Transverse colon (tissue), 4 donors: ENCODE measurements at regions not wholly inside any gene's neighbourhood (a gene's known extent, or its start where the extent isn't known, plus 50 kb on each side); places are given as distances from the start of the nearest gene placed in this dataset.

Experiments used
- DNase-seq: peaks from one replicate; pipeline ENCODE4 v3.0.0-alpha.2; 2019
- H3K27ac ChIP-seq, 4 donors: fragments of 200-600 bp; sonication (generic); 2 replicates each; pipeline ENCODE4 v1.5.1; 2016 to 2018; ENCODE audit warnings: inconsistent platforms in 4 of 4
- H3K27me3 ChIP-seq: fragments of 200-600 bp; sonication (generic); 2 replicates; pipeline ENCODE4 v1.5.1; 2017; ENCODE audit warnings: inconsistent platforms
- H3K36me3 ChIP-seq, 4 donors: fragments of 200-600 bp; sonication (generic); 2 replicates each; pipeline ENCODE4 v1.5.1; 2017 to 2019; ENCODE audit warnings: inconsistent platforms in 4 of 4
- H3K4me1 ChIP-seq, 4 donors: fragments of 200-600 bp; sonication (generic); 2 replicates each; pipeline ENCODE4 v1.5.1; 2017 to 2020; ENCODE audit warnings: inconsistent platforms in 4 of 4
- H3K4me3 ChIP-seq, 4 donors: fragments of 200-600 bp; sonication (generic); 1 replicate in 1 of 4; 2 replicates in 3 of 4; pipeline versions ENCODE4 v1.5.1 to v1.6.1; 2017 to 2019; ENCODE audit warnings: inconsistent platforms in 4 of 4
- H3K9me3 ChIP-seq, 2 donors: fragments of 200-600 bp; sonication (generic); 2 replicates each; pipeline ENCODE4 v1.5.1; 2017 to 2019; ENCODE audit warnings: inconsistent platforms in 2 of 2
- CTCF ChIP-seq, 5 experiments: fragments of 200-600 bp in 3 of 5; fragments of 450-650 bp in 2 of 5; sonication (generic) in 3 of 5; IDR thresholded peaks; 1 replicate in 2 of 5; 2 replicates in 3 of 5; pipeline ENCODE4 v1.5.1; 2016 to 2017; ENCODE audit warnings: antibody characterized with exemption in 5 of 5, inconsistent platforms in 3 of 5, mild to moderate bottlenecking in 2 of 5, moderate library complexity in 1 of 5
- EP300 ChIP-seq: sonication (generic); formaldehyde crosslinking; IDR thresholded peaks from one replicate; pipeline ENCODE4 v1.6.1; 2017; ENCODE audit warnings: antibody characterized with exemption, low read depth
- POLR2A ChIP-seq: fragments of 450-650 bp; IDR thresholded peaks from one replicate; pipeline ENCODE4 v1.6.1; 2016; ENCODE audit warnings: antibody characterized with exemption, mild to moderate bottlenecking, moderate library complexity
- POLR2AphosphoS5 ChIP-seq, 3 donors: sonication (generic); formaldehyde crosslinking; IDR thresholded peaks; one replicate each; pipeline ENCODE4 v1.6.1; 2016; ENCODE audit warnings: antibody characterized with exemption in 3 of 3
- WGBS, 2 donors: methylation state at CpG; one replicate each; pipeline ENCODE4 v1.1.5; 2018; ENCODE audit warnings: low coverage in 1 of 2; 5-methylcytosine and 5-hydroxymethylcytosine counted together
- in situ Hi-C, 4 donors: fragments of 200-750 bp; cut with MboI; loops; one replicate each; pipeline versions ENCODE4 v1.15.0 to v1.15.1; 2017; ENCODE audit warnings: low sequenced_read_pairs in 3 of 4, low pct_ligation_motif_present in 1 of 4, low pct_unique_long_range_greater_than_20kb in 1 of 4
- intact Hi-C: fragments of 100-400 bp; cut with DNase I; formaldehyde crosslinking; loops from one replicate; pipeline ENCODE4 v1.15.1; 2023; ENCODE audit warnings: low total_unique reads

DNA sequence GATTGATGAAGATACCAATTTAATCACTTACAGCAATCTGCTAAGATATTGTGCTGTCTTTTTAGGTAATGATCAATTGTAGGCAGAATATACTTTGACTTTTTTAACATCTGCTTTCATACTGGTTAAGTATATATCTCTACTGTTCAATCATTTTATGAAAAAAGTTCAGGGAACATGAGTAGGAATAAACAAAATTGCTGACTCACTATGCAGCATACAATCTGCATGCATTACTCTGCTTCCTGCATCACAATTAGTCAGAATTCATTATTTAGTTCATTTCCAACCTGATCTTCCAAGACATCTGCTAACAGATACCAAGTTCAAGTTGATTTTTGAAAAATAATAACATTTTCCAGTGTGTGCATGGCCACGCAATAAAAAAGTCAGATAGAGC is 1430.4 kb upstream of the LRRTM1 start:
- no peaks in the 10 kb centered on the region for H3K27me3 ChIP-seq
- no peaks in the 10 kb centered on the region for H3K4me1 ChIP-seq
- no peak overlapping the region for H3K4me3 ChIP-seq
- in situ Hi-C loops (no loop called here), intact Hi-C loops (no loop called here)
- no peak for DNase-seq
- 83 to 100% methylated on average over 1 of the region's 1 CpG for WGBS, 2 donors
- H3K9me3 ChIP-seq = no peaks in the 10 kb centered on the region
- H3K36me3 ChIP-seq = no peaks in the 10 kb centered on the region
- no peak overlapping the region for H3K27ac ChIP-seq
- TF ChIP-seq EP300 (no peak), CTCF (IDR thresholded peaks at IDR 0.05) (no peak), POLR2A (no peak), POLR2AphosphoS5 (IDR thresholded peaks at IDR 0.05) (no peak)

DNA sequence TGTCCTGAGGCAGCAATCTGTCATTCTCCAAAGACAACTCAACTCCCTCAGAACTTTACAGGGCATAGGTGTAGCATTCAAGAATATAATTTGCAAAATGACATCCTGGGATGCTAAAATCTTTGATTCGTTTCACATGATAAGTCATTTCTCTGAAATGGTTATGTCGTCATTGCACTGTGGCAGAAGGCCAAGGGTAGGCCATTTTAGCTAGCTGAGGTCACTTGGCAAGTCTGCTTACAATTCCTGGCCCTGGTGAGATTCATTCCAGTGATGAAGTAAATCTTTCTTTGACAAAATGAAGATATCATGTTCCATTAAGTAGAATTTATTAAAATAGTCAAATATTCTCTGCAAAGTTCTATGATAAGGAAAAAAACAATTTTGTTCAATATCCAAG is 1410.3 kb upstream of the LRRTM1 start:
- Histone ChIP-seq H3K4me1 (no peaks in the 10 kb centered on the region), H3K36me3 (no peaks in the 10 kb centered on the region), H3K27me3 (no peaks in the 10 kb centered on the region), H3K27ac (no peak overlapping the region), H3K4me3 (no peak overlapping the region), H3K9me3 (no peaks in the 10 kb centered on the region)
- no peak for DNase-seq
- no peak for TF ChIP-seq EP300
- TF ChIP-seq POLR2AphosphoS5 (IDR thresholded peaks at IDR 0.05) = no peak
- no peak for TF ChIP-seq CTCF (IDR thresholded peaks at IDR 0.05)
- TF ChIP-seq POLR2A = no peak
- in situ Hi-C loops (no loop called here), intact Hi-C loops (no loop called here)
- WGBS, 2 donors = 37 to 70% methylated on average over 2 of the region's 2 CpGs

- DNase-seq = no peak
- H3K27me3 ChIP-seq = no peaks in the 10 kb centered on the region
- no peak overlapping the region for H3K27ac ChIP-seq
- no peaks in the 10 kb centered on the region for H3K9me3 ChIP-seq
- H3K4me3 ChIP-seq = no peak overlapping the region
- WGBS, 2 donors = 60 to 79% methylated on average over 1 to 2 of the region's 2 CpGs
- no peaks in the 10 kb centered on the region for H3K36me3 ChIP-seq
- intact Hi-C loops = no loop called here
- no peaks in the 10 kb centered on the region for H3K4me1 ChIP-seq
- in situ Hi-C loops = no loop called here
- TF ChIP-seq EP300 = no peak
- TF ChIP-seq POLR2AphosphoS5 (IDR thresholded peaks at IDR 0.05) = no peak
- no peak for TF ChIP-seq POLR2A
- TF ChIP-seq CTCF (IDR thresholded peaks at IDR 0.05) = no peak
Measured at GRCh38 chr2:81706856-81707255, 1402.3 kb upstream of the LRRTM1 start.

GRCh38 chr2:81703831-81704230 is 1399.3 kb upstream of the LRRTM1 start:
- H3K27ac ChIP-seq = no peak overlapping the region
- DNase-seq = no peak
- no peak for TF ChIP-seq EP300
- TF ChIP-seq POLR2AphosphoS5 (IDR thresholded peaks at IDR 0.05) = no peak
- TF ChIP-seq CTCF (IDR thresholded peaks at IDR 0.05) = no peak
- TF ChIP-seq POLR2A = no peak
- intact Hi-C loops (no loop called here), in situ Hi-C loops (no loop called here)
- H3K4me1 ChIP-seq = no peaks in the 10 kb centered on the region
- H3K36me3 ChIP-seq = no peaks in the 10 kb centered on the region
- WGBS, 2 donors = 65 to 100% methylated on average over 1 to 2 of the region's 2 CpGs
- H3K27me3 ChIP-seq = no peaks in the 10 kb centered on the region
- no peaks in the 10 kb centered on the region for H3K9me3 ChIP-seq
- no peak overlapping the region for H3K4me3 ChIP-seq
